WI38 (cell line): ENCODE measurements at regions not wholly inside any gene's neighbourhood (a gene's known extent, or its start where the extent isn't known, plus 50 kb on each side); places are given as distances from the start of the nearest gene placed in this dataset.

ENCODE experiments used
- H3K4me3 ChIP-seq: 2 replicates; pipeline ENCODE4 v1.5.1; 2011; ENCODE audit warnings: low read depth, mild to moderate bottlenecking, control low read depth, low read length
- TF ChIP-seq, protein P1 (sequence below): IDR thresholded peaks from 2 replicates; pipeline ENCODE4 v1.5.1; 2012; ENCODE audit warnings: low read depth, mild to moderate bottlenecking, control low read depth, low read length

DNA sequence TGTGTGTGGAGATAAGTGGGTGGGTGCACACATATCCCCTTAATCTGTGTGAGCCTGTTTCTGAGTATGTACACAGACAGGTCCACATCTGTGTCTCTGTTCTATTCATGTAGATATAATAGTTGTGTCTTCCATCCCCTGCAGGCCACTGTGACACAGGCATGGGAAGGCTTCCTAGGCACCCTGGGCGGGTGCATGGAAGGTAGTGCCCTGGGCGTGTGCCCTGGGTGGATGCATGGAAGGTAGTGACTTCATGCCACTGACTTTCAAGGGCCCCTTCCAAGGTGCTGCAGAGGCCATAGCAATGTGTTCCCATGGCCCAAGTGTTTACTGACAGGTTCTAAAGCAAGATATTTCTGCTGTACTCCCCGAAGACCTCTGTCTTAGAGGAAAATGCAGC, 462.5 kb upstream of the HS6ST1 start:
- no peak overlapping the region for H3K4me3 ChIP-seq

DNA sequence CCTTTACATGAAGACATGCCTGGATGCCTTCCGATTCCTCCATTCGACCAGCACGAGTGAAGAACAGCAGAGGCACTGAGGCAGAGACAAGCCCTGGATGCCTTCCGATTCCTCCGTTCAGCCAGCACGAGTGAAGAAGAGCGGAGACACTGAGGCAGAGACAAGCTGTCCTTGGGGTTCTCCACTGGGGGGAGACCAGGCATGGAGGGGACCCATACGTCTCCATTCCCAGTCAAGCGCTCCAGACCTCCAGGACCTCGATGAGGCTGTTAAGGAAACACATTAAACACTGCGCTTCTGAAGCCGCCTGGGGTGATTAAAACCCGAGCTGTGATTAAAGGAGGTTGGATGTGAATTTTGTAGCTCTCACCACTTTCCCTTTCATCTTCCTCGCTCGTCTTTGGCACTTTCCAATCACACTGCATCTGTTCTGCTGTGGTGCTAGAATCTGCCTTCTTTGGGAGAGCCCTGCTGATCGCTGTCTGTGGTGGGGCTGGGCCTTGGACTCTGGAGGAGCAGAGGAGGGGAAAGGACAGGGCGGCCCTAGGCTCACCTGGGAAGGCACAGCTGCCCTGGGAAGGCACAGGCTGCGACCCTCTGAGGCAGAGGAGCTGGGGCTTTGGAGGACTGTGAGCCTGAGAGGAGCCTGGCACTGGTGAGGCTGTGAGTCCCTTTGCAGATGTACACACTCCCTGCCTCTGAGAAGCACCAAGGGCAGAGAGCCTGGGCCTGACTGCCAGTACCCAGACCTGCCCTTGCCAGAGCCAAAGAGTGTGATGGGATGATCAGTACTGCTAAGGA, 463.1 kb upstream of the HS6ST1 start:
- TF ChIP-seq, protein P1, sequence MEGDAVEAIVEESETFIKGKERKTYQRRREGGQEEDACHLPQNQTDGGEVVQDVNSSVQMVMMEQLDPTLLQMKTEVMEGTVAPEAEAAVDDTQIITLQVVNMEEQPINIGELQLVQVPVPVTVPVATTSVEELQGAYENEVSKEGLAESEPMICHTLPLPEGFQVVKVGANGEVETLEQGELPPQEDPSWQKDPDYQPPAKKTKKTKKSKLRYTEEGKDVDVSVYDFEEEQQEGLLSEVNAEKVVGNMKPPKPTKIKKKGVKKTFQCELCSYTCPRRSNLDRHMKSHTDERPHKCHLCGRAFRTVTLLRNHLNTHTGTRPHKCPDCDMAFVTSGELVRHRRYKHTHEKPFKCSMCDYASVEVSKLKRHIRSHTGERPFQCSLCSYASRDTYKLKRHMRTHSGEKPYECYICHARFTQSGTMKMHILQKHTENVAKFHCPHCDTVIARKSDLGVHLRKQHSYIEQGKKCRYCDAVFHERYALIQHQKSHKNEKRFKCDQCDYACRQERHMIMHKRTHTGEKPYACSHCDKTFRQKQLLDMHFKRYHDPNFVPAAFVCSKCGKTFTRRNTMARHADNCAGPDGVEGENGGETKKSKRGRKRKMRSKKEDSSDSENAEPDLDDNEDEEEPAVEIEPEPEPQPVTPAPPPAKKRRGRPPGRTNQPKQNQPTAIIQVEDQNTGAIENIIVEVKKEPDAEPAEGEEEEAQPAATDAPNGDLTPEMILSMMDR: no peak
- no peak overlapping the region for H3K4me3 ChIP-seq

More for the DNA sequence above, 462.5 kb upstream of the HS6ST1 start:
- TF ChIP-seq, protein P1: no peak

DNA sequence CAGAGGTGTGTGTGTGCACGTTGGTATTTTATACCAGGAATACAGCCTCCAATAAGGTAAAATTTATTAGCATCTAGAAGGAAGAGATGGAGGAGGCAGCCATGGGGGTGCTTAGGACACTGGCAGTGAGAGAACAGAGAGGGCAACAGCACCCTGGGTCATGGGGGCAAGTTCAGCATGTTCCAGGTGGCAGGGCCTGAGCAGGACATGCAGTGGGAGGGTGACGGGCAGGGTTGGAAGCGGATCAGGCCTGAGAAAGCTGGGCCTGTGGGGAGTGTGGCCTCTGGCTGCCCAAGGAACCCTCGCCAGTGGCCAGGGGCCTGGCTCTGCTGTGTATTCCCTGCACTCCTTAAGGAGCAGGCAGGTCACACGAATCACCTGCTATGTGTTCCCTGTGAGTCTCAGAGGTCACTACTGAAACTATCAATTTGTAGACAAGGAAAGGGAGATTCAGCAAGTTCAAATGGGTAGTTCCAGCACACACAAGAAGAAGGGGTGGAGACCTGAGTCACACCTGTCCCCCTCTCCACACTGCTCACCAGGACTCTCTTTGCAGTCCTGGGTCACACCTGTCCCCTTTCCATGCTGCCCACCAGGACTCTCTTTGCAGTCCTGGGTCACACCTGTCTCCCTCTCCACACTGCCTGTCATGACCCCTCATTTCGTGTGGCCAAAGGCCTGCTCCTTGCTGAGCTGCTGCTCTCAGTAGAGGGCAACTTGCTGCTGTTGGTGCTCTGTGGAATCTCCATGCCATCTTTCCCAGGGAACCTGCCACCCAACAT, 463.9 kb upstream of the HS6ST1 start:
- no peak overlapping the region for H3K4me3 ChIP-seq
- TF ChIP-seq, protein P1: no peak

DNA sequence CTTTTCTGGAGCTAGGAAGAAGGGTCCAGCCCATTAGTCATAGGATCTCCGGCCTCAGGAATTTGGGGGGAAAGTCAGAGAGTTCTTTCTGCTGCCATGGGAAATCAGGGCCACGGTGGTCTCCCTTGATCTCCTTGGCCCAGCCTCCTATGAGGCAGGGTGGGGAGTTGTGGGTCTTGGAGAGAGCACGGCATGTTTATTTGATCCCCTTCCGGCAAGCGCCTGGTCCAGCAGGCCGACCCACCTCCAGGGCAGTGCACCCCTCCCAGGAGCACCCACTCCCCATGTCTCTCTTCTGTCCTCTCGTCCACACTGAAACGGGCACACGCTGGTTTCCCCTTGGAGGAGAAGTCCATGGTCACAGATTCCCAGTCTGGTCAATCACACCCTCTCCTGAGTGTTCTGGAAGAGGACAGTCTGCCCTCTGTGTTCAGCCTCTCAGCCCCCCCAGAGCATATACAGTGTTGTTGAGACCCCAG, 464.6 kb upstream of the HS6ST1 start:
- H3K4me3 ChIP-seq: no peak overlapping the region
- TF ChIP-seq, protein P1: no peak

DNA sequence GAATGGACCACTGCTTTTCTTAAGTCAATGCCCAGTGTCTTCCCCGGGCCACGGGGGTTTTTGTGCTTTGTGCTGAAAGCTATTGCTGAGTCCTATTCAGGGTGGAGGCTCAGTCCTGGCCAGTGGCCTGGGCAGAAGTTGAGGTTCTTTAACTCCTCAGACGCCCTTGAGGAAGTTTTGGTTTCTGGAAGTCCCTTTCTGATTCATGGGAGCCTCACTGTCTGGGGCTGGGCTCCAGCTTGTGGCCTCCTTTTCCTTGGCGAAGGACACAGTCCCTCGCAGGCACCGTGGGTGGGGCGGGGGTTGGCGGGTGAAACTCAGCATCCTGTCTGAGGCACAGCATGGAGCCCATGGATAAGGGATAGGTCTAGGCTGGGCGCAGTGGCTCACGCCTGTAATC, 465.2 kb upstream of the HS6ST1 start:
- no peak overlapping the region for H3K4me3 ChIP-seq
- TF ChIP-seq, protein P1: no peak

DNA sequence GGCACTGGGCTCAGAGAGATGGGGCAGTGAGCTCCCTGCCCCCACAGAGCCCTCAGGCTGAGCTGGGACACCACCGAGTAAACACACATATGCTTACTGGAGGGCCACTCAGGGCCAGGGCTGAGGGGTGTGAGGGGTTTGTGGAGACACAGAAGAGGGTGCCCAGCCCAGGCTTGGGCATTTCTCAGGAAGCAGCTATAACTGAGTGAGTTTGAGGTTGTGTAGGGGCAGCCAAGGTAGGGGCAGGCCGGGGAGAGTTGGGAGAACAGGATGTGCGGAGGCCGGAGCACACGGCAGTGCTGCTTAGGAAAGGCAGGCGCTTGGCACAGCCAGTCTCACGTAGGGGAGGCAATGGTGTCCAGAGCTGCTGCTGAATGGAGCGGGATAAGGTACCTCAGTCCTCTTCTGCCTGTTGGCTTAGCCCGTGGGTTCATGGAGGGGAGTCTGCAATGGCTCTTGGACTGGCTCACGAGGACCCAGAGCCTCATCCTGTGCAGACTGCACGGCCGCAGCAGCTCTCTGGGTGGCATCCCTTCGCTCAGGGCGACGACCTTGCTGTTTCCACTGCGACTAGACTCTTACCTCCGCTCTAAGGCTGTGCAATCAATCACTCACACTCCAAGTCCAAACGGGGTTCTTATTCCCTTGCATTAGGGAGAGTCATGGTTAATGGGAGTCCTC, 466.1 kb upstream of the HS6ST1 start:
- H3K4me3 ChIP-seq: no peak overlapping the region
- TF ChIP-seq, protein P1: no peak
